H1 (cell line): ENCODE measurements at regions not wholly inside any gene's neighbourhood (a gene's known extent, or its start where the extent isn't known, plus 50 kb on each side); places are given as distances from the start of the nearest gene placed in this dataset.

Experiments
- CTCF ChIA-PET: fragments of 300-600 bp; sonication (Branson Sonifier 250); formaldehyde crosslinking; loops from one replicate; lab custom pipeline; 2021; ENCODE audit not compliant: partially characterized antibody; lab: Charles Lee
- POLR2A ChIA-PET: fragments of 300-600 bp; sonication (Branson Sonifier 250); formaldehyde crosslinking; loops from one replicate; lab custom pipeline; 2021; ENCODE audit warnings: inconsistent platforms; ENCODE audit not compliant: partially characterized antibody; lab: Charles Lee
- DNase-seq, 2 experiments: peaks; one replicate each; pipeline versions ENCODE4 v3.0.0 to v3.0.0-alpha.2; 2010 to 2022; ENCODE audit warnings: low spot score in 2 of 2, low read depth in 1 of 2, mixed read lengths in 1 of 2
- FAIRE-seq: peaks from 2 replicates; lab custom pipeline; 2011; peaks lifted over from hg19 to GRCh38; lab: Jason Lieb, UNC
- H2AFZ ChIP-seq: 2 replicates; pipeline ENCODE4 v1.8.1; 2012; ENCODE audit warnings: low read length, inconsistent platforms
- H2AK5ac ChIP-seq: 2 replicates; pipeline ENCODE4 v1.6.1; 2013; ENCODE audit warnings: low read depth, low read length
- H2BK120ac ChIP-seq: replicated peaks from 2 replicates; pipeline ENCODE3; 2013; ENCODE audit warnings: low read depth, low read length, inconsistent platforms
- H2BK12ac ChIP-seq: 2 replicates; pipeline ENCODE4 v1.6.1; 2013; ENCODE audit warnings: low read depth, low read length
- H2BK15ac ChIP-seq: 2 replicates; pipeline ENCODE4 v1.6.1; 2013; ENCODE audit warnings: low read length
- H2BK20ac ChIP-seq: 2 replicates; pipeline ENCODE4 v1.6.1; 2013; ENCODE audit warnings: low read length
- H2BK5ac ChIP-seq: 2 replicates; pipeline ENCODE4 v1.6.1; 2013; ENCODE audit warnings: low read depth, low read length
- H3K14ac ChIP-seq: 2 replicates; pipeline ENCODE4 v1.6.1; 2013; ENCODE audit warnings: inconsistent platforms; ENCODE audit not compliant: insufficient read length
- H3K18ac ChIP-seq: 2 replicates; pipeline ENCODE4 v1.6.1; 2013; ENCODE audit warnings: low read length; ENCODE audit errors: extremely low read depth
- H3K23ac ChIP-seq: 2 replicates; pipeline ENCODE4 v1.6.1; 2013; ENCODE audit warnings: inconsistent platforms; ENCODE audit not compliant: insufficient read length
- H3K23me2 ChIP-seq: 2 replicates; pipeline ENCODE4 v1.6.1; 2013; ENCODE audit warnings: low read depth, low read length
- H3K27ac ChIP-seq: 2 replicates; pipeline ENCODE4 v1.6.1; 2011; ENCODE audit warnings: low read depth, low read length, inconsistent platforms
- H3K27me3 ChIP-seq, 4 experiments: replicated peaks in 1 of 4; 1 replicate in 1 of 4; 2 replicates in 3 of 4; pipeline versions ENCODE4 v1.6.1 to v1.8.1; 2011 to 2013; ENCODE audit warnings: low read length in 3 of 4, mild to moderate bottlenecking in 3 of 4, inconsistent platforms in 2 of 4, mixed read lengths in 2 of 4, moderate library complexity in 1 of 4; ENCODE audit not compliant: control insufficient read depth in 3 of 4, insufficient read depth in 3 of 4; ENCODE audit errors: extremely low read depth in 1 of 4
- H3K36me3 ChIP-seq, 4 experiments: 2 replicates each; pipeline versions ENCODE4 v1.6.1 to v1.8.1; 2011 to 2013; ENCODE audit warnings: mild to moderate bottlenecking in 4 of 4, low read length in 3 of 4, moderate library complexity in 2 of 4, control low read depth in 1 of 4, inconsistent platforms in 1 of 4; ENCODE audit not compliant: insufficient read depth in 4 of 4, control insufficient read depth in 2 of 4
- H3K4ac ChIP-seq: replicated peaks from 2 replicates; pipeline ENCODE3; 2013; ENCODE audit warnings: low read length, low read depth, mixed read lengths, inconsistent platforms; ENCODE audit not compliant: insufficient read length
- H3K4me1 ChIP-seq, 4 experiments: replicated peaks in 1 of 4; 1 replicate in 1 of 4; 2 replicates in 3 of 4; pipeline versions ENCODE4 v1.6.1 to v1.8.1; 2011 to 2013; ENCODE audit warnings: low read length in 3 of 4, inconsistent platforms in 2 of 4, mixed read lengths in 1 of 4; ENCODE audit not compliant: insufficient read depth in 4 of 4, control insufficient read depth in 3 of 4
- H3K4me2 ChIP-seq, 2 experiments: 2 replicates each; pipeline versions ENCODE4 v1.6.1 to v1.8.1; 2011 to 2013; ENCODE audit warnings: low read depth in 2 of 2, low read length in 2 of 2, control low read depth in 1 of 2, inconsistent platforms in 1 of 2, mild to moderate bottlenecking in 1 of 2; ENCODE audit not compliant: insufficient read depth in 1 of 2
- H3K4me3 ChIP-seq, 4 experiments: fragments of 200-600, 300-600 bp in 1 of 4; sonication (generic), shearing (Covaris generic), sonication (Bioruptor Twin) in 1 of 4; 2 replicates each; pipeline versions ENCODE4 v1.5.1 to v1.8.1; 2011 to 2016; ENCODE audit warnings: low read length in 4 of 4, low read depth in 3 of 4, control low read depth in 2 of 4, inconsistent platforms in 2 of 4, mild to moderate bottlenecking in 2 of 4, mixed read lengths in 1 of 4, moderate library complexity in 1 of 4; ENCODE audit not compliant: insufficient read depth in 2 of 4; ENCODE audit errors: extremely low read depth in 1 of 4
- H3K56ac ChIP-seq: replicated peaks from 2 replicates; pipeline ENCODE3; 2013; ENCODE audit warnings: low read depth, mild to moderate bottlenecking, mixed read lengths, low read length, inconsistent platforms; ENCODE audit not compliant: insufficient read length
- H3K79me1 ChIP-seq: 2 replicates; pipeline ENCODE4 v1.6.1; 2013; ENCODE audit warnings: low read depth, low read length, control low read depth
- H3K79me2 ChIP-seq, 2 experiments: 2 replicates each; pipeline versions ENCODE4 v1.6.1 to v1.8.1; 2012 to 2013; ENCODE audit warnings: low read length in 2 of 2, mild to moderate bottlenecking in 2 of 2, inconsistent platforms in 1 of 2; ENCODE audit not compliant: insufficient read depth in 2 of 2, control insufficient read depth in 1 of 2
- H3K9ac ChIP-seq, 4 experiments: replicated peaks in 1 of 4; 1 replicate in 1 of 4; 2 replicates in 3 of 4; pipeline versions ENCODE4 v1.6.1 to v1.8.1; 2011 to 2013; ENCODE audit warnings: low read depth in 3 of 4, low read length in 3 of 4, control low read depth in 2 of 4, mild to moderate bottlenecking in 2 of 4, moderate library complexity in 2 of 4, inconsistent platforms in 1 of 4; ENCODE audit errors: extremely low read depth in 1 of 4
- H3K9me3 ChIP-seq, 2 experiments: 2 replicates each; pipeline versions ENCODE4 v1.6.1 to v1.8.1; 2012 to 2013; ENCODE audit warnings: mild to moderate bottlenecking in 2 of 2, moderate library complexity in 2 of 2, control low read depth in 1 of 2, inconsistent platforms in 1 of 2, low read depth in 1 of 2, low read length in 1 of 2, mixed read lengths in 1 of 2; ENCODE audit not compliant: insufficient read depth in 2 of 2
- H4K20me1 ChIP-seq, 2 experiments: replicated peaks in 1 of 2; 2 replicates each; pipeline versions ENCODE3 to v1.8.1; 2011 to 2013; ENCODE audit warnings: inconsistent platforms in 2 of 2, low read length in 2 of 2, mild to moderate bottlenecking in 1 of 2; ENCODE audit not compliant: insufficient read depth in 2 of 2, control insufficient read depth in 1 of 2
- H4K5ac ChIP-seq: 2 replicates; pipeline ENCODE4 v1.6.1; 2013; ENCODE audit warnings: low read length, low read depth, mixed read lengths, inconsistent platforms; ENCODE audit not compliant: insufficient read length
- H4K8ac ChIP-seq: 2 replicates; pipeline ENCODE4 v1.8.0; 2013; ENCODE audit warnings: mild to moderate bottlenecking, moderate library complexity, low read length, inconsistent platforms; ENCODE audit not compliant: insufficient read depth; ENCODE audit errors: extremely low read depth
- H4K91ac ChIP-seq: replicated peaks from 2 replicates; pipeline ENCODE3; 2013; ENCODE audit warnings: low read length, mixed read lengths, inconsistent platforms; ENCODE audit not compliant: insufficient read length
- BACH1 ChIP-seq: IDR thresholded peaks from 2 replicates; pipeline ENCODE4 v1.6.1; 2012; ENCODE audit warnings: low read length, improper control_type of control experiment
- BCL11A ChIP-seq, 2 experiments: IDR thresholded peaks; one replicate each; pipeline ENCODE4 v1.6.1; 2011; ENCODE audit warnings: low read depth in 2 of 2, low read length in 2 of 2, mild to moderate bottlenecking in 2 of 2
- EZH2 ChIP-seq: fragments of 200-600 bp; sonication (generic); IDR thresholded peaks from 2 replicates; pipeline ENCODE4 v1.7.1; 2012; ENCODE audit warnings: low read depth, mild to moderate bottlenecking, moderate library complexity, low read length, inconsistent platforms; ENCODE audit not compliant: severe bottlenecking
- GTF2F1 ChIP-seq: IDR thresholded peaks from 2 replicates; pipeline ENCODE4 v1.6.1; 2012; ENCODE audit warnings: low read depth, low read length, improper control_type of control experiment, borderline replicate concordance
- HDAC2 ChIP-seq, 2 experiments: fragments of 300-600 bp in 1 of 2; sonication (generic) in 1 of 2; IDR thresholded peaks; 2 replicates each; pipeline ENCODE4 v1.6.1; 2011 to 2012; ENCODE audit warnings: low read depth in 2 of 2, low read length in 2 of 2, mild to moderate bottlenecking in 2 of 2, moderate library complexity in 2 of 2, borderline replicate concordance in 1 of 2, inconsistent platforms in 1 of 2
- JUN ChIP-seq: IDR thresholded peaks from 2 replicates; pipeline ENCODE4 v1.6.1; 2011; ENCODE audit warnings: low read depth, mild to moderate bottlenecking, improper control_type of control experiment, low read length
- RAD21 ChIP-seq, 2 experiments: IDR thresholded peaks in 1 of 2; conservative IDR thresholded peaks in 1 of 2; 2 replicates each; pipeline ENCODE4 v1.6.1; 2011; ENCODE audit warnings: low read depth in 2 of 2, low read length in 2 of 2, improper control_type of control experiment in 1 of 2, inconsistent platforms in 1 of 2, mild to moderate bottlenecking in 1 of 2, moderate library complexity in 1 of 2
- RNF2 ChIP-seq: fragments of 200-900, 300-1000 bp; sonication (generic); IDR thresholded peaks from 2 replicates; pipeline ENCODE4 v1.7.1; 2016; ENCODE audit warnings: borderline replicate concordance, low read depth, mild to moderate bottlenecking, antibody characterized with exemption, low read length; ENCODE audit not compliant: poor library complexity, severe bottlenecking; ENCODE audit errors: missing control alignments
- SAP30 ChIP-seq: fragments of 300-600 bp; sonication (generic); IDR thresholded peaks from 2 replicates; pipeline ENCODE4 v1.7.1; 2012; ENCODE audit warnings: low read length, moderate library complexity, mild to moderate bottlenecking, inconsistent platforms; ENCODE audit not compliant: insufficient read depth, insufficient replicate concordance
- TAF1 ChIP-seq: IDR thresholded peaks from 2 replicates; pipeline ENCODE4 v1.6.1; 2011; ENCODE audit warnings: mild to moderate bottlenecking, low read depth, low read length
- TAF7 ChIP-seq: optimal IDR thresholded peaks from 2 replicates; pipeline ENCODE3; 2011; ENCODE audit warnings: low read depth, mild to moderate bottlenecking, inconsistent platforms, low read length, moderate library complexity, borderline replicate concordance
- TBP ChIP-seq: IDR thresholded peaks from 2 replicates; pipeline ENCODE4 v1.6.1; 2011; ENCODE audit warnings: low read depth, low read length, improper control_type of control experiment
- WGBS, 2 experiments: shearing (Covaris generic) in 1 of 2; methylation state at CpG; one replicate each; pipeline versions ENCODE4 v1.1.6 to v1.1.7; 2013 to 2015; ENCODE audit warnings: low lambda C conversion rate in 2 of 2, mixed read lengths in 2 of 2, inconsistent platforms in 1 of 2, low coverage in 1 of 2, missing lambda C conversion rate in 1 of 2; ENCODE audit not compliant: insufficient replicate concordance in 2 of 2, insufficient coverage in 1 of 2, insufficient read length in 1 of 2; ENCODE audit errors: extremely low coverage in 1 of 2, missing lambda C conversion rate in 1 of 2; 5-methylcytosine and 5-hydroxymethylcytosine counted together

DNA sequence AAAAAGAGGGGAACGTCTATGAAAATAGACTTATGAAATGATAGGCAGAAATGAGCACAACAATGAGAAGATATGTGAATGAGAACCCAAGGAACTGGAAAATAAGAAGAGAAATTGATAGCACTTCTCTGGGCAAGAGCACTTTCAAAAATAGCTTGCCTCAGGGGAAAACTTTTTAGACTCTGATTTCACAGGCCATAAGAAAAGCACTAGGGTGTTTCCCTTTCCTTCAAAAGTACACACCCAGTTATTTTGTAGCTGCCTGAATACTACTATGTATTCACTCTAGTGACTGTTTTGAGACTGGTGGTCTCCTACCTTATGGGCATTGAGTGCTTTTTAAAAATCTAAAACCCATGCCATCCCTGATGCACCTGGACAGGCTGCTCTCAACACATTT lies 172.3 kb upstream of the SOX6 start:
- H3K4me1 ChIP-seq, result no peaks in the 10 kb centered on the region
- no peaks in the 10 kb centered on the region for H3K9me3 ChIP-seq
- DNase-seq (no peak), FAIRE-seq (no peak)
- no peak overlapping the region for H3K23ac ChIP-seq
- no peaks in the 10 kb centered on the region for H3K79me1 ChIP-seq
- WGBS, 2 experiments, result 63% methylated on average over 1 of the region's 1 CpG; no CpG with 5 or more reads in 1 of the 2 experiments
- H3K18ac ChIP-seq, result no peak overlapping the region
- no peak overlapping the region for H2BK5ac ChIP-seq
- H3K56ac ChIP-seq, result no peak overlapping the region
- H2AK5ac ChIP-seq, result no peak overlapping the region
- no peaks in the 10 kb centered on the region for H3K79me2 ChIP-seq
- H3K4me2 ChIP-seq, result no peak overlapping the region
- H3K27me3 ChIP-seq, result no peaks in the 10 kb centered on the region
- no peak overlapping the region for H4K5ac ChIP-seq
- ChIA-PET CTCF (interaction anchor here (0.5 to 1.1 kb wide), 2 partner anchors 85 to 353 kb away, joined by 3 read pairs; no protein-coding TSS in a partner anchor), POLR2A (no interaction called here)
- no peaks in the 10 kb centered on the region for H3K36me3 ChIP-seq
- no peak overlapping the region for H2AFZ ChIP-seq
- H3K23me2 ChIP-seq, result no peaks in the 10 kb centered on the region
- no peak overlapping the region for H3K4ac ChIP-seq
- no peak overlapping the region for H2BK120ac ChIP-seq
- H4K20me1 ChIP-seq, result no peaks in the 10 kb centered on the region
- H4K91ac ChIP-seq, result no peak overlapping the region
- no peak overlapping the region for H2BK15ac ChIP-seq
- H2BK20ac ChIP-seq, result no peak overlapping the region
- H3K27ac ChIP-seq, result no peak overlapping the region
- H2BK12ac ChIP-seq, result no peak overlapping the region
- H3K4me3 ChIP-seq, result no peak overlapping the region
- no peak overlapping the region for H4K8ac ChIP-seq
- H3K9ac ChIP-seq, result no peak overlapping the region
- H3K14ac ChIP-seq, result no peak overlapping the region
- TF ChIP-seq JUN (no peak), SAP30 (no peak), BCL11A (IDR thresholded peaks at IDR 0.05; ENCODE audit: low read depth in 2 of 2, low read length in 2 of 2) (no peak), TAF7 (no peak), GTF2F1 (no peak), BACH1 (no peak), TAF1 (no peak), EZH2 (no peak), RNF2 (no peak), RAD21 (IDR thresholded peaks at IDR 0.05 in 1 of 2, conservative IDR thresholded peaks at IDR 0.05 in 1 of 2; ENCODE audit: low read depth in 2 of 2, low read length in 2 of 2) (no peak), TBP (no peak), HDAC2 (IDR thresholded peaks at IDR 0.05; ENCODE audit: borderline replicate concordance in 1 of 2, low read depth in 2 of 2, low read length in 2 of 2) (no peak)
